ENCODE measurements at regions not wholly inside any gene's neighbourhood (a gene's known extent, or its start where the extent isn't known, plus 50 kb on each side); places are given as distances from the start of the nearest gene placed in this dataset.

- no peak for DNase-seq (ENCODE audit: low read depth)
Measured at GRCh38 chr1:182293119-182293589, 98.4 kb downstream of the GLUL start.

GRCh38 chr1:182292193-182292741 lies 99.3 kb downstream of the GLUL start:
- DNase-seq (ENCODE audit: low read depth), result no peak

DNA sequence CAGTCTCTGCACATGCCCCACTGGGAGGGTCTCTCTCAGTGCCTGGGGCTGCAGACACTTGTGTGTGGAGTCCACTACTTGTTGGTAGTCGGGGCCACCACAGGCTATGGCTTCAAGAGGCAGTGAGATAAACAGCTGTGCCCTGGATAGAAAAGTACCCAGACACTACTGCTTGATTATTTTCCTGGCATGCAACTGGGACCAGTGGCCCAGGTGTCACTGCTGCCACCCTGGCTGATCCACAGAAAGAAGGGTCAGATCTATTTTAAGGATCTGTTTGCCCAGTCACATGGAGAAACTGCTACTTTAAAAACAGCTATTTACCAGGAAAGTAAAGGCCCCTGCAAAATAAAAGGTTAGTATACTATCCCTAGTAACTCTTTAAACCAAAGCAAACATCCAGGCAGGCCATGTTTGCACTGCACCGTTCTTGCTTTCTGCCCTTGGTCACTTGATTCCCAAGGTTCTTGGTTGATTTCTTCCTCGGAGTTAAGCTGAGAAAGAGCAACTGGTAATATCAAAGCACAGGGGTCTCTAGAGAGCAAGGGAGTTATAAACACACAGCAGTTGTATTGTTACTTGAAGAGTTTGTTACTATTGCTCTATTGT lies 99.9 kb downstream of the GLUL start:
- DNase-seq (ENCODE audit: low read depth), result no peak

DNA sequence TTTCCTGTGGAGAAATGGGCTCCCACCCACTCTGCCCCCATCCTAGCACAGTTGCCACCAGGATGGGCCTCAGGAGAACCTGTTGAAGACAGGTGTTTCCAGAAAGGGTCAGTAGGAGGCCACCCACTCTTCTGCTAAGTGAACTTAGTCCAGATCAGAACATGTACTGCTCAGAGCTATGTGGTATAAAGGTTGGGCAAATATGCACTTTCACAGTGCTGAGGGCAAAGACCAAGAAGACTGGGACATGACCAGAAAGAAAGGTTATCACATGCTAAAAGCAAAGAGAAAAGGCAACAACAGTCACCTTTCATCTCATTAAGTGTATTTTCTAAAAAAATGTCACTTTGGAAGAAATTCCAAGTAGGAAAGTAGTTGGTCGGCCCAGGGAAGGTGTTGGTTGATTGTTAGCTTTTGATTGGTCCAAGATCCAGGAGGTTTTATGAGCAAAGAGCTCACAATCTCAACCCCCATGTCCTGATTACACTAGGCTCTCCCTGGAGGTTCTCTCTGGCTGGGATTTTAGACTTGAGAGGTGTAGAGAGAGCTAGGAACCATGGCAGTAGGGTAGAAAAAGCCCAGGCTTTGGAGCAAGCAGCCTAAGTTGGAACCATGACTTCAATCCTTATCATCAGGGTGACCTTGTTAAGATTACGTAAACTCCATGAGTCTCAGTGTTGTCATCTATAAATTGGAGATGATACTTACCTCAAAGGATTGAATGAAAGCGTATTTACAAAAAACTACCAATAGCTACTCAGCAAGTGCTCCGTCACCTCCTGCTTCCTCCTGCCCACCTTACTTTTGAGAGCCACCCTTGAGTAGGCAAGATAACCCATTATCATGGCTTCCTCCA lies 102.6 kb downstream of the GLUL start:
- no peak for DNase-seq (ENCODE audit: low read depth)

GRCh38 chr1:182286761-182287160 lies 104.8 kb downstream of the GLUL start:
- no peak for DNase-seq (ENCODE audit: low read depth)

- no peak for DNase-seq (ENCODE audit: low read depth)
Measured at GRCh38 chr1:182283746-182284544, 107.6 kb downstream of the GLUL start.

DNA sequence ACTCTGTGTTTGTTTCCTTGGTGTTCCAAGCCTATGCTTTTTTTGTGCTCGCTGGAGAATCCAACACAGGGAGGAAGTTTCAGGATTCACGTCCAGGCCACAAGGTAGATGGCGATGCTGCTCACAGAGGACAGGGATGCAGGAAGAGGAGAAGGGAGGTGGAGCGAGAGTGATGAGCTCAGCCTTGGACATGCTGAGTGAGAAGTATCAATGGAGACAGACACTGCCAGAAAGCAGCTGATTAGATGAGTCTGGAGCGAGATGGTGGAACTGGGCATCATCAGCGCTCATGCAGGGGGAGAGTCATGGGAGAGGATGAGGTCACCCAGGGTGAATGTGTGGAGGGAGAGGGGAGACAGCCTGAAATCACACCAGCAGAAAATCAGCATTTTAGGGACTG lies 110.0 kb downstream of the GLUL start:
- DNase-seq (ENCODE audit: low read depth), result no peak

GRCh38 chr1:182280504-182280900 lies 111.1 kb downstream of the GLUL start:
- DNase-seq (ENCODE audit: low read depth), result no peak

DNA sequence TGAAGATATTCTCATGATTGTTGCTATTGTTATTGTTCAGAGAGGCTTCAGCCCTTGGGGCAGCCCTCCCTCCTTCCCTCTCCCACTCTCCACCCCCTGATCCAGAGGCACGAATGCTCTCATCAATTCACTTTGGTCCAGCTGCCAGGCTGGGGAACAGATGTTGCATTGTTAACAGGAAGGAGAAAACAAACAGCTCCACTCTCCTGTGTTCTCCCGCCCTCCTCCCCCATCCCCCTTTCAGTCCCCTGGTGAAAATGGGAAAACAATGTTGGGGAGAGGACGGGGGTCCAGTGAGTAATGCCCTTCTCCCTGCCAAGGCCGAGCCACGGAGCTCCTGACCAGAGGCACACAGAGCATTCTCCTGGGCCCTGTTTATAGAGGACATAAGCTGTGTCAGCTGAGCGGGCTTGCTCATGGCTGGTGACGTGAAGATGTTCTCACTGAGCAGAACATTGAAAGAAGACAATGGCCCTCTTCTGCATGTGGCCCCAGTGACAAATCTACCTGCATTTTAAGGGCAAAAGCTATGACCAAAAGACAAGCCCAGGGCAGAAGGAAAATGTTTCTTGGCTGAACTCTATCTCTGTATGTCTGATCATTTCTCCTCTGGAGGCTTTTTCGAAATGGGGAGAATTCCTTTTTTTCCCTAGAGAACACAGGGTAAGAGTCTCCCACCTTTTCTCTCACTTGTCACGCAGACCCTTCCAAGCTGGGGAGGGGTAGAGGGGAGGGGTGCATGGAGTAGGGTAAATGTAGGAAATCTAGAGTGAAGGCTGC lies 111.7 kb downstream of the GLUL start:
- DNase-seq (ENCODE audit: low read depth), result no peak

DNA sequence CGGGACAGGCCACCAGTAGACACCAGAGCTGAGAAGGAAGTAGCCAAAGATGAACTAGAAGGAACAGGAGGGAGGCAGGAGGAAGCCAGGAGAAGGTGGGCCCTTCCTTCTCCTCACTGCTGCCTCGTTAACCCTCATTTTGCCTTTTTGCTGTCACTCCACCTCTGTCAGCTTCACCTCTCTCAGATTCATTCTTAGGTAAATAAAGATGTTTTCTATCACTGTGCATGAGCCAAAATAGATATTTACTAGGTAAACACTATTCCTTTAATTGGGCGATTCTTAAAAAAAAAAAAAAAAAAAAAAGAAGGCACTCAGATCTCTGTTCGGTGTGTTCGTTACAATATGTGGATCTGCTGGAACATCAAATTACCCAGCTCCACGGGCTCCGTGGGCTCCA lies 112.3 kb downstream of the GLUL start:
- DNase-seq (ENCODE audit: low read depth), result no peak

- DNase-seq (ENCODE audit: low read depth), result no peak
Measured at GRCh38 chr1:182278144-182279054, 113.2 kb downstream of the GLUL start.

DNA sequence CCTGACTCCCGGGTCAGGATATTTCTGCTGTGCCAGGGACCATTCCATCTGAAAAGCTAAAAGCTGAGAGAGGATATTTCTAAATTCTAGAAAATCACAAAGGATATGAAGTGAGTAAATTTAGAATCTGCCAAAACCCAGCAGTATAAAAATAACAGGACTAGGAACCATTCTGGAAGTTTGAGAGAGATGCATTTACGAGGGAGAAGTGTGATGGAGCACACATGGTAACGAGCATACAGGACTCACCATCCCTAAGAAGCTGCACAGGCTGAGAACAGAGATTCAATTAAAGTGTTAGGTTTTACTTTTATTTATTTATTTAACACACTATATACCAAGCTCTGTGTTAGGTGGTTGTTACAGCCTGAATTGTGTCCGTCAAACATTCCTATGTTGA lies 116.3 kb downstream of the GLUL start:
- DNase-seq (ENCODE audit: low read depth), result no peak

DNA sequence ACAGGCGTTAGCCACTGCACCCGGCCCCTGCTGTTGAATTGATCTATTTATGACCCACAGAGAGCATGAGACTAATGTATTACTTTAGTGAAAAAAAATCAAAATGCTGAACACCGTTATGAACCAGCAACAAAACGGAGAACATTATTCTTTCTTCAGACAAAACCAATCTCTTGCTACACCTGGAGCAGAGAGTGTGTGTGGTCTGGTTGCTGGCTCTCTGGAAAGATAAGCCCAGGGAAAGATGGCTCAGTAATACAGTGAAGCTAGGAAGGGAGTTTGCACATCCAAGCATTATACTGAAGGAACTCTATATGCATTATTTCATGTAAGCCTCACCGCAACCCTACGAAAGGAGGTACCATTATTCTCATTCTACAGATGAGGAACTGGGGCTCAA lies 117.0 kb downstream of the GLUL start:
- DNase-seq (ENCODE audit: low read depth), result no peak

DNA sequence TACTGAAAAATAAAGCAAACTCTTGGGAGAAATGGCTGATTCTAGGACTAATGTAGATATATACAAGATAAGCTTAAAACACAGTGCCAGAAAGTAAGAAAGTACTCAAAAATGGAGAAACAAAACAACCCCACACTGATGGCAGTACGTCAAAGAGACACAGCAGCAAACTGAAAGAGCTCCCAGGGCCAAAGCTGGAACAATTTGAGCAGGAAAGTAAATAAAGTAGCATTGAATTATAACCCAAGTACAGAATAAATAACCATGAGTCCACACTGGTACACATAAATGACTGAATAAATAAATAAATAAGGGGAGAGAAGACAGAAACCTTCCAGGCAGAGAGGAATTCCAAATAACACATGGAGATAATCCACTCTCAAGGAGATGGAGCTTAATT lies 120.9 kb downstream of the GLUL start:
- DNase-seq (ENCODE audit: low read depth), result no peak

DNA sequence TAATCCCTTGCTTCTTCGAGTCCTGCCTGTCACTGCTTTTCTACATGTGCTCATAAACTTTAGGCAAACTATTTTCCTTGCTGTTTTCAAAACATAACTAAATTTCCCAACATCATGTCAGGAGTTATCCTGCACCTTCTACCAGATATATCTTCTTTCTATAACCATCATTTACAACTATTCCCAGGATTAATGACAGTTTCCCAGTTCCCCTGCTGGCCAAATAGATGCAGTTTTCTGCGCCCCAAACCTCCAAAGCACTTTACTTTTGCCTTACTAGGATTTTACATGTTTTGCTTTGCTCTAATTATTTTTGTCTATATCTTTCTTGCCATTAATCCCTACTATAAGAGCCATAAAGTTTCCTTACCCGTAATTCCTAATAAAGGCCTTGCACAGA lies 122.5 kb downstream of the GLUL start:
- DNase-seq (ENCODE audit: low read depth), result no peak

- DNase-seq (ENCODE audit: low read depth), result no peak
Measured at GRCh38 chr1:182268669-182269068, 122.9 kb downstream of the GLUL start.

GRCh38 chr1:182264185-182264584 lies 127.4 kb downstream of the GLUL start:
- DNase-seq (ENCODE audit: low read depth), result no peak

GRCh38 chr1:182263706-182264105 lies 127.9 kb downstream of the GLUL start:
- no peak for DNase-seq (ENCODE audit: low read depth)

DNA sequence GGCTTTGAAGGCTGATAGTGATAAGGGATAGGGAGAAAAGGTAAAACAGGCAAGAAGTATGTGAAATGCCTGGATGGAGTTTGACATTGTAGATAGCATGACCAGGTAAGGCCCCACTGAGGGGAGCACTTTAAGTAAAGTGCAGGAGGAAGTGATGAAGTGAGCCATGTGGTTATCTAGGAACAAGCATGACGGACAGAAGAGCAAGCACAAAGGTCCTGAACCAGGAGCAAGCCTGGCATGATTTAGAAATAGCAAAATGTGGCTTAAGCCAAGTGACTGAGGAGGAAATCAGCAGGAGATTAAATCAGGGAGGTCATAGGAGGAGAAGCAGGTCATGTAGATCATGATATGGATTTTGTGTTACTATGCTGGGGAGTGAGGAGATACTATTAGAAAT lies 129.2 kb downstream of the GLUL start:
- DNase-seq (ENCODE audit: low read depth), result no peak

DNA sequence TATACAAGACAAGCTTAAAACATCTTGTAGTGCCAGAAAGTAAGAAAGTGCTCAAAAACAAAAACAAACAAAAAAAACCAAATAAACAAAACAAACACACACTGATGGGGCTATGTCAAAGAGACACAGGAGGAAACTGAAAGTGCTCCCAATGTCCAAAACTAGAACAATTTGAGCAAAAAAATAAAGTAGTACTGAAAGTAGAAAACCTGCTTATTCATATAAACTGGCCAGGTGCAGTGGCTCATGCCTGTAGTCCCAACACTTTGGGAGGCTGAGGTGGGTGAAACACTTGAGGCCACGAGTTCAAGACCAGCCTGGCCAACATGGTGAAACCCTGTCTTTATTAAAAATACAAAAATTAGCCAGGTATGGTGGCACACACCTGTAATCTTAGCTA lies 129.9 kb downstream of the GLUL start:
- DNase-seq (ENCODE audit: low read depth), result no peak

- DNase-seq (ENCODE audit: low read depth), result no peak
Measured at GRCh38 chr1:182260516-182260915, 131.1 kb downstream of the GLUL start.
